ENCODE measurements at regions not wholly inside any gene's neighbourhood (a gene's known extent, or its start where the extent isn't known, plus 50 kb on each side); places are given as distances from the start of the nearest gene placed in this dataset.

- intact Hi-C loops (cut with DNase I), result no loop called here
- ATAC-seq (no peak), DNase-seq (ENCODE audit: low spot score) (no peak)
Observed at GRCh38 chr12:107258780-107259179, 165.4 kb upstream of the CRY1 start.

- ATAC-seq (no peak), DNase-seq (ENCODE audit: low spot score) (no peak)
- intact Hi-C loops (cut with DNase I), result loop anchor here (10.0 kb wide), 1 partner anchor 141 kb away; no protein-coding TSS in a partner anchor
Observed at GRCh38 chr12:107263980-107264379, 170.6 kb upstream of the CRY1 start.

- no peak for DNase-seq (ENCODE audit: low spot score)
- no peak for ATAC-seq
- intact Hi-C loops (cut with DNase I), result loop anchor here (10.0 kb wide), 1 partner anchor 140 kb away; no protein-coding TSS in a partner anchor
Observed at GRCh38 chr12:107264667-107265066, 171.3 kb upstream of the CRY1 start.

GRCh38 chr12:107267604-107268003 lies 174.3 kb upstream of the CRY1 start:
- intact Hi-C loops (cut with DNase I), result loop anchor here (10.0 kb wide), 1 partner anchor 137 kb away; no protein-coding TSS in a partner anchor
- DNase-seq (ENCODE audit: low spot score) (no peak), ATAC-seq (no peak)

- ATAC-seq (no peak), DNase-seq (ENCODE audit: low spot score) (no peak)
- intact Hi-C loops (cut with DNase I), result no loop called here
Observed at GRCh38 chr12:107271523-107271922, 178.2 kb upstream of the CRY1 start.

GRCh38 chr12:107275530-107275929 lies 182.2 kb upstream of the CRY1 start:
- intact Hi-C loops (cut with DNase I), result no loop called here
- DNase-seq (ENCODE audit: low spot score), result no peak

GRCh38 chr12:107277855-107278254 lies 184.5 kb upstream of the CRY1 start:
- ATAC-seq, result no peak
- DNase-seq (ENCODE audit: low spot score), result no peak
- intact Hi-C loops (cut with DNase I), result no loop called here

More at GRCh38 chr12:107275530-107275929, 182.2 kb upstream of the CRY1 start:
- no peak for ATAC-seq

GRCh38 chr12:107282628-107283027 lies 189.3 kb upstream of the CRY1 start:
- intact Hi-C loops (cut with DNase I), result no loop called here
- no peak for ATAC-seq
- no peak for DNase-seq (ENCODE audit: low spot score)

- intact Hi-C loops (cut with DNase I), result no loop called here
- ATAC-seq, result no peak
- no peak for DNase-seq (ENCODE audit: low spot score)
Observed at GRCh38 chr12:107283652-107284051, 190.3 kb upstream of the CRY1 start.

- DNase-seq (ENCODE audit: low spot score) (no peak), ATAC-seq (no peak)
- intact Hi-C loops (cut with DNase I), result no loop called here
Observed at GRCh38 chr12:107284692-107285091, 191.3 kb upstream of the CRY1 start.

- DNase-seq (ENCODE audit: low spot score), result no peak
- ATAC-seq, result no peak
Observed at GRCh38 chr12:107287436-107288413, 194.4 kb upstream of the CRY1 start.

GRCh38 chr12:107288414-107289127 lies 195.2 kb upstream of the CRY1 start:
- DNase-seq (ENCODE audit: low spot score) (no peak), ATAC-seq (no peak)
- intact Hi-C loops (cut with DNase I), result no loop called here

More at GRCh38 chr12:107287436-107288413, 194.4 kb upstream of the CRY1 start:
- intact Hi-C loops (cut with DNase I), result no loop called here

- ATAC-seq (no peak), DNase-seq (ENCODE audit: low spot score) (no peak)
- intact Hi-C loops (cut with DNase I), result no loop called here
Observed at GRCh38 chr12:107291018-107291417, 197.7 kb upstream of the CRY1 start.

GRCh38 chr12:107296681-107297089 lies 203.3 kb upstream of the CRY1 start:
- intact Hi-C loops (cut with DNase I), result no loop called here
- DNase-seq (ENCODE audit: low spot score) (no peak), ATAC-seq (no peak)

GRCh38 chr12:107302649-107303341 lies 209.4 kb upstream of the CRY1 start:
- ATAC-seq, result no peak
- no peak for DNase-seq (ENCODE audit: low spot score)
- intact Hi-C loops (cut with DNase I), result no loop called here

GRCh38 chr12:107304588-107305532 lies 211.5 kb upstream of the CRY1 start:
- intact Hi-C loops (cut with DNase I), result no loop called here
- ATAC-seq, result no peak

GRCh38 chr12:107306141-107306659 lies 212.9 kb upstream of the CRY1 start:
- DNase-seq (ENCODE audit: low spot score) (no peak), ATAC-seq (no peak)
- intact Hi-C loops (cut with DNase I), result no loop called here

More at GRCh38 chr12:107304588-107305532, 211.5 kb upstream of the CRY1 start:
- no peak for DNase-seq (ENCODE audit: low spot score)

- ATAC-seq (no peak), DNase-seq (ENCODE audit: low spot score) (no peak)
- intact Hi-C loops (cut with DNase I), result no loop called here
Observed at GRCh38 chr12:107308310-107308709, 215.0 kb upstream of the CRY1 start.

All from sciatic nerve (tissue), 2 donors.